K562 (cell line): ENCODE measurements at regions not wholly inside any gene's neighbourhood (a gene's known extent, or its start where the extent isn't known, plus 50 kb on each side); places are given as distances from the start of the nearest gene placed in this dataset.

Experiments used
- ATAC-seq: fragments of 200-7000 bp; cut with Tn5 transposase; 3 replicates; pipeline ENCODE4 v1.9.1; 2020; ENCODE audit warnings: moderate library complexity
- BruUV-seq: library from RNA; stranded (reverse); fragments of 400-500 nt; replicated peaks from 2 replicates; lab custom pipeline; 2021; lab: Mats Ljungman, UMichigan
- CTCF ChIA-PET: fragments of 300-600 bp; formaldehyde crosslinking; extraction: SDS; loops from one replicate; lab custom pipeline; 2021; ENCODE audit warnings: low intra/inter-chr PET ratio; lab: Yijun Ruan, JAX
- POLR2A ChIA-PET: fragments of 300-600, 350-650 bp; sonication (Branson Sonifier 250); formaldehyde crosslinking; extraction: SDS; loops from one replicate; lab custom pipeline; 2021; ENCODE audit warnings: antibody characterized with exemption, inconsistent platforms; lab: Yijun Ruan, JAX
- DNase-seq, 4 experiments: peaks; one replicate each; pipeline versions ENCODE4 v3.0.0 to v3.0.0-alpha.2; 2011 to 2018; ENCODE audit warnings: low spot score in 3 of 4, mixed read lengths in 3 of 4; ENCODE audit errors: extremely low read depth in 1 of 4
- FAIRE-seq: peaks from 2 replicates; lab custom pipeline; 2011; peaks lifted over from hg19 to GRCh38; lab: Jason Lieb, UNC
- H2AFZ ChIP-seq: 2 replicates; pipeline ENCODE4 v1.6.0; 2011; ENCODE audit warnings: low read depth, low read length, control low read depth, inconsistent platforms
- H3K27ac ChIP-seq: fragments of 200-600 bp; 3 replicates; pipeline ENCODE4 v1.8.0; 2011; ENCODE audit warnings: low read depth, mild to moderate bottlenecking, control low read depth, inconsistent platforms, low read length, moderate library complexity, mixed read lengths; ENCODE audit errors: extremely low read depth
- H3K27me3 ChIP-seq, 2 experiments: fragments of 300-600 bp in 1 of 2; 2 replicates in 1 of 2; 3 replicates in 1 of 2; pipeline versions ENCODE4 v1.6.0 to v1.8.0; 2011; ENCODE audit warnings: inconsistent platforms in 2 of 2, low read length in 2 of 2, mild to moderate bottlenecking in 1 of 2, mixed read lengths in 1 of 2, moderate library complexity in 1 of 2; ENCODE audit not compliant: control insufficient read depth in 2 of 2, insufficient read depth in 2 of 2
- H3K36me3 ChIP-seq: fragments of 300-600 bp; 3 replicates; pipeline ENCODE4 v1.8.0; 2011; ENCODE audit warnings: mild to moderate bottlenecking, low read length, inconsistent platforms; ENCODE audit not compliant: control insufficient read depth, insufficient read depth
- H3K4me1 ChIP-seq, 2 experiments: fragments of 200-600 bp in 1 of 2; replicated peaks in 1 of 2; 2 replicates in 1 of 2; 3 replicates in 1 of 2; pipeline versions ENCODE4 v1.5.1 to v1.8.0; 2011; ENCODE audit warnings: inconsistent platforms in 2 of 2, low read length in 2 of 2, mild to moderate bottlenecking in 1 of 2, mixed read lengths in 1 of 2, moderate library complexity in 1 of 2; ENCODE audit not compliant: control insufficient read depth in 2 of 2, insufficient read depth in 2 of 2
- H3K4me2 ChIP-seq: 2 replicates; pipeline ENCODE4 v1.6.1; 2011; ENCODE audit warnings: low read length, control low read depth, inconsistent platforms, mixed read lengths; ENCODE audit not compliant: insufficient read depth
- H3K4me3 ChIP-seq: fragments of 200-600 bp; sonication (generic), shearing (Covaris generic); 2 replicates; pipeline ENCODE4 v1.5.1; 2016; ENCODE audit warnings: control low read depth, inconsistent platforms
- H3K79me2 ChIP-seq: fragments of 200-600 bp; 3 replicates; pipeline ENCODE4 v1.8.0; 2011; ENCODE audit warnings: low read length, inconsistent platforms; ENCODE audit not compliant: control insufficient read depth, insufficient read depth
- H3K9ac ChIP-seq, 2 experiments: 2 replicates each; pipeline versions ENCODE4 v1.6.0 to v1.6.1; 2011; ENCODE audit warnings: low read depth in 2 of 2, low read length in 2 of 2, control low read depth in 1 of 2, inconsistent platforms in 1 of 2, mild to moderate bottlenecking in 1 of 2, mixed read lengths in 1 of 2; ENCODE audit not compliant: insufficient read depth in 1 of 2
- H3K9me1 ChIP-seq: one replicate; pipeline ENCODE4 v1.6.0; 2011; ENCODE audit warnings: inconsistent platforms, mild to moderate bottlenecking, low read length, moderate library complexity; ENCODE audit not compliant: control insufficient read depth, insufficient read depth
- H3K9me3 ChIP-seq: replicated peaks from 2 replicates; pipeline ENCODE4 v1.5.1; 2011; ENCODE audit warnings: low read depth, low read length, inconsistent platforms; ENCODE audit not compliant: control insufficient read depth, insufficient read depth
- H4K20me1 ChIP-seq: replicated peaks from 2 replicates; pipeline ENCODE4 v1.6.1; 2011; ENCODE audit warnings: low read length, inconsistent platforms, mixed read lengths; ENCODE audit not compliant: control insufficient read depth, insufficient read depth
- EP400 ChIP-seq: fragments of 450-650 bp; IDR thresholded peaks from 2 replicates; pipeline ENCODE4 v1.6.1; 2017; ENCODE audit warnings: antibody characterized with exemption, mild to moderate bottlenecking, moderate library complexity
- EZH2 ChIP-seq: IDR thresholded peaks from 2 replicates; pipeline ENCODE4 v1.6.1; 2012; ENCODE audit warnings: low read depth, mild to moderate bottlenecking, inconsistent platforms, low read length, borderline replicate concordance
- HLTF ChIP-seq: fragments of 450-650 bp; IDR thresholded peaks from 2 replicates; pipeline ENCODE4 v1.6.1; 2016
- HSF4 ChIP-seq: fragments of 250-450 bp; sonication (Bioruptor Pico); IDR thresholded peaks from 2 replicates; pipeline ENCODE4 v2.1.2; 2022; ENCODE audit warnings: mild to moderate bottlenecking, moderate library complexity, borderline replicate concordance
- MIER1 ChIP-seq: fragments of 450-650 bp; IDR thresholded peaks from 2 replicates; pipeline ENCODE4 v1.6.1; 2016; ENCODE audit warnings: antibody characterized with exemption, mild to moderate bottlenecking, low read depth
- NELFE ChIP-seq: IDR thresholded peaks from 2 replicates; pipeline ENCODE4 v1.6.1; 2011; ENCODE audit warnings: mild to moderate bottlenecking; ENCODE audit not compliant: insufficient read depth, insufficient read length
- SIN3B ChIP-seq: fragments of 450-650 bp; IDR thresholded peaks from 2 replicates; pipeline ENCODE4 v1.6.1; 2017; ENCODE audit warnings: low read depth, mild to moderate bottlenecking, moderate library complexity
- SRF ChIP-seq, 2 experiments: fragments of 250-450, 450-650 bp in 1 of 2; sonication (Bioruptor Pico) in 1 of 2; sonication (generic) in 1 of 2; formaldehyde crosslinking; IDR thresholded peaks; 2 replicates each; pipeline versions ENCODE4 v1.5.0 to v1.5.1; 2020 to 2022; ENCODE audit warnings: mild to moderate bottlenecking in 1 of 2, missing genetic modification reagents in 1 of 2
- TAL1 ChIP-seq: fragments of 450-650 bp; IDR thresholded peaks from 2 replicates; pipeline ENCODE4 v1.6.1; 2016; ENCODE audit warnings: mild to moderate bottlenecking
- ZFP30 ChIP-seq: fragments of 250-450 bp; sonication (Bioruptor Pico); IDR thresholded peaks from 2 replicates; pipeline ENCODE4 v1.8.0; 2022; ENCODE audit warnings: moderate library complexity, mild to moderate bottlenecking, inconsistent platforms, borderline replicate concordance
- ZKSCAN1 ChIP-seq: fragments of 150-350 bp; IDR thresholded peaks from 2 replicates; pipeline ENCODE4 v1.6.1; 2016; ENCODE audit warnings: low read depth, low read length
- ZNF347 ChIP-seq: fragments of 450-650 bp; formaldehyde crosslinking; IDR thresholded peaks from 2 replicates; pipeline ENCODE4 v1.4.0; 2020; ENCODE audit warnings: low read depth, mild to moderate bottlenecking, moderate library complexity
- ZNF696 ChIP-seq: fragments of 250-450 bp; sonication (Bioruptor Pico); conservative IDR thresholded peaks from 2 replicates; pipeline ENCODE4 v1.4.0; 2020; ENCODE audit warnings: mild to moderate bottlenecking, moderate library complexity
- whole genome bisulfite sequencing: fragments of 100-300 bp; shearing (Covaris generic); methylation state at CpG from one replicate; pipeline ENCODE4 v1.1.6; 2016; ENCODE audit warnings: low coverage, mixed read lengths; ENCODE audit not compliant: insufficient coverage; ENCODE audit errors: missing lambda C conversion rate; 5-methylcytosine and 5-hydroxymethylcytosine counted together
- in situ Hi-C: fragments of 300-500 bp; cut with MboI; formaldehyde crosslinking; loops from 4 replicates; pipeline ENCODE4 v1.15.0; 2018; ENCODE audit warnings: inconsistent platforms, mixed read lengths
- intact Hi-C: fragments of 100-400 bp; cut with micrococcal nuclease; formaldehyde crosslinking; loops from 2 replicates; pipeline ENCODE4 v1.14.2; 2022
- TF ChIP-seq, protein P1 (sequence below): fragments of 250-450 bp; sonication (Bioruptor Pico); IDR thresholded peaks from 2 replicates; pipeline ENCODE4 v1.4.0; 2020; ENCODE audit warnings: mild to moderate bottlenecking
- TF ChIP-seq, protein P2 (sequence below): fragments of 200-800 bp; sonication (Bioruptor generic); IDR thresholded peaks from 2 replicates; pipeline ENCODE4 v1.6.1; 2016; ENCODE audit warnings: missing genetic modification characterization, missing compliant biosample characterization
- TF ChIP-seq, protein P3 (sequence below): fragments of 250-450 bp; sonication (Bioruptor Pico); IDR thresholded peaks from 2 replicates; pipeline ENCODE4 v1.9.0; 2021; ENCODE audit warnings: mild to moderate bottlenecking, inconsistent platforms

DNA sequence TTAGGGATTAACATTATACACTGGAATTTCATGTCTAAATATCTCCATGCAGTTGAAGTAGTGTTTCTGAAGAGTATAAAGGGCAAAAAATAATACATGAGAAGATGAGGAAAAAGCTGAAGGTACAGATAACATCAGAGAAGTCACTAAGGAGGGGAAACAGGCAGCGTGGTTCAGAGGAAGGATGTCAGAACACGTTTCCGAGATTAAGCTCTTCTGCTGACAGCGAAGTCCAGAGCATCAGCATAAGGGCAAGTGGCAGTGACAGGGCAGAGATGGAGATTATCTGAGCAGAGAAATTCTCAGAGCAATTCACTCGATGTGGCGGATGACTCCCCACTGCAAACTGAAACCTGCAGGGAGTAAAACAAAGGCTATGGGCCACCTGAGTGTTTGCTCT, 443.2 kb upstream of the FRG1 start:
- peaks cover 3% of the 10 kb centered on the region; the same call in 1 of the 2 replicates for H3K9me3 ChIP-seq
- intact Hi-C loops (no loop called here), in situ Hi-C loops (no loop called here)
- no peak overlapping the region for H2AFZ ChIP-seq
- DNase-seq (no peak), FAIRE-seq (no peak), ATAC-seq (no peak)
- POLR2A ChIA-PET = no interaction called here
- no peak overlapping the region for H3K9ac ChIP-seq
- no peaks in the 10 kb centered on the region for H3K27me3 ChIP-seq
- no peak overlapping the region for H3K4me2 ChIP-seq
- BruUV-seq = no TSS peak
- H3K36me3 ChIP-seq = no peaks in the 10 kb centered on the region
- no peaks in the 10 kb centered on the region for H3K79me2 ChIP-seq
- no peak overlapping the region for H3K27ac ChIP-seq
- no peaks in the 10 kb centered on the region for H3K4me1 ChIP-seq
- 2% methylated on average over 4 of the region's 6 CpGs for WGBS
- no peak overlapping the region for H3K4me3 ChIP-seq
- H4K20me1 ChIP-seq = no peaks in the 10 kb centered on the region
- CTCF ChIA-PET = no interaction called here
- no peaks in the 10 kb centered on the region for H3K9me1 ChIP-seq
- TF ChIP-seq SRF (CRISPR knock-in tag; IDR thresholded peaks at IDR 0.05) = no peak
- TF ChIP-seq EP400 = no peak
- TF ChIP-seq, protein P1, sequence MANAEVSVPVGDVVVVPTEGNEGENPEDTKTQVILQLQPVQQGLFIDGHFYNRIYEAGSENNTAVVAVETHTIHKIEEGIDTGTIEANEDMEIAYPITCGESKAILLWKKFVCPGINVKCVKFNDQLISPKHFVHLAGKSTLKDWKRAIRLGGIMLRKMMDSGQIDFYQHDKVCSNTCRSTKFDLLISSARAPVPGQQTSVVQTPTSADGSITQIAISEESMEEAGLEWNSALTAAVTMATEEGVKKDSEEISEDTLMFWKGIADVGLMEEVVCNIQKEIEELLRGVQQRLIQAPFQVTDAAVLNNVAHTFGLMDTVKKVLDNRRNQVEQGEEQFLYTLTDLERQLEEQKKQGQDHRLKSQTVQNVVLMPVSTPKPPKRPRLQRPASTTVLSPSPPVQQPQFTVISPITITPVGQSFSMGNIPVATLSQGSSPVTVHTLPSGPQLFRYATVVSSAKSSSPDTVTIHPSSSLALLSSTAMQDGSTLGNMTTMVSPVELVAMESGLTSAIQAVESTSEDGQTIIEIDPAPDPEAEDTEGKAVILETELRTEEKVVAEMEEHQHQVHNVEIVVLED (CRISPR knock-in tag) = no peak
- TF ChIP-seq NELFE = no peak
- no peak for TF ChIP-seq EZH2
- no peak for TF ChIP-seq HLTF
- no peak for TF ChIP-seq SIN3B
- TF ChIP-seq, protein P2, sequence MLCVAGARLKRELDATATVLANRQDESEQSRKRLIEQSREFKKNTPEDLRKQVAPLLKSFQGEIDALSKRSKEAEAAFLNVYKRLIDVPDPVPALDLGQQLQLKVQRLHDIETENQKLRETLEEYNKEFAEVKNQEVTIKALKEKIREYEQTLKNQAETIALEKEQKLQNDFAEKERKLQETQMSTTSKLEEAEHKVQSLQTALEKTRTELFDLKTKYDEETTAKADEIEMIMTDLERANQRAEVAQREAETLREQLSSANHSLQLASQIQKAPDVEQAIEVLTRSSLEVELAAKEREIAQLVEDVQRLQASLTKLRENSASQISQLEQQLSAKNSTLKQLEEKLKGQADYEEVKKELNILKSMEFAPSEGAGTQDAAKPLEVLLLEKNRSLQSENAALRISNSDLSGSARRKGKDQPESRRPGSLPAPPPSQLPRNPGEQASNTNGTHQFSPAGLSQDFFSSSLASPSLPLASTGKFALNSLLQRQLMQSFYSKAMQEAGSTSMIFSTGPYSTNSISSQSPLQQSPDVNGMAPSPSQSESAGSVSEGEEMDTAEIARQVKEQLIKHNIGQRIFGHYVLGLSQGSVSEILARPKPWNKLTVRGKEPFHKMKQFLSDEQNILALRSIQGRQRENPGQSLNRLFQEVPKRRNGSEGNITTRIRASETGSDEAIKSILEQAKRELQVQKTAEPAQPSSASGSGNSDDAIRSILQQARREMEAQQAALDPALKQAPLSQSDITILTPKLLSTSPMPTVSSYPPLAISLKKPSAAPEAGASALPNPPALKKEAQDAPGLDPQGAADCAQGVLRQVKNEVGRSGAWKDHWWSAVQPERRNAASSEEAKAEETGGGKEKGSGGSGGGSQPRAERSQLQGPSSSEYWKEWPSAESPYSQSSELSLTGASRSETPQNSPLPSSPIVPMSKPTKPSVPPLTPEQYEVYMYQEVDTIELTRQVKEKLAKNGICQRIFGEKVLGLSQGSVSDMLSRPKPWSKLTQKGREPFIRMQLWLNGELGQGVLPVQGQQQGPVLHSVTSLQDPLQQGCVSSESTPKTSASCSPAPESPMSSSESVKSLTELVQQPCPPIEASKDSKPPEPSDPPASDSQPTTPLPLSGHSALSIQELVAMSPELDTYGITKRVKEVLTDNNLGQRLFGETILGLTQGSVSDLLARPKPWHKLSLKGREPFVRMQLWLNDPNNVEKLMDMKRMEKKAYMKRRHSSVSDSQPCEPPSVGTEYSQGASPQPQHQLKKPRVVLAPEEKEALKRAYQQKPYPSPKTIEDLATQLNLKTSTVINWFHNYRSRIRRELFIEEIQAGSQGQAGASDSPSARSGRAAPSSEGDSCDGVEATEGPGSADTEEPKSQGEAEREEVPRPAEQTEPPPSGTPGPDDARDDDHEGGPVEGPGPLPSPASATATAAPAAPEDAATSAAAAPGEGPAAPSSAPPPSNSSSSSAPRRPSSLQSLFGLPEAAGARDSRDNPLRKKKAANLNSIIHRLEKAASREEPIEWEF = no peak
- no peak for TF ChIP-seq ZNF696 (CRISPR knock-in tag)
- TF ChIP-seq HSF4 = no peak
- TF ChIP-seq TAL1 = no peak
- TF ChIP-seq MIER1 = no peak
- TF ChIP-seq ZKSCAN1 = no peak
- no peak for TF ChIP-seq ZFP30 (CRISPR knock-in tag)
- TF ChIP-seq, protein P3, sequence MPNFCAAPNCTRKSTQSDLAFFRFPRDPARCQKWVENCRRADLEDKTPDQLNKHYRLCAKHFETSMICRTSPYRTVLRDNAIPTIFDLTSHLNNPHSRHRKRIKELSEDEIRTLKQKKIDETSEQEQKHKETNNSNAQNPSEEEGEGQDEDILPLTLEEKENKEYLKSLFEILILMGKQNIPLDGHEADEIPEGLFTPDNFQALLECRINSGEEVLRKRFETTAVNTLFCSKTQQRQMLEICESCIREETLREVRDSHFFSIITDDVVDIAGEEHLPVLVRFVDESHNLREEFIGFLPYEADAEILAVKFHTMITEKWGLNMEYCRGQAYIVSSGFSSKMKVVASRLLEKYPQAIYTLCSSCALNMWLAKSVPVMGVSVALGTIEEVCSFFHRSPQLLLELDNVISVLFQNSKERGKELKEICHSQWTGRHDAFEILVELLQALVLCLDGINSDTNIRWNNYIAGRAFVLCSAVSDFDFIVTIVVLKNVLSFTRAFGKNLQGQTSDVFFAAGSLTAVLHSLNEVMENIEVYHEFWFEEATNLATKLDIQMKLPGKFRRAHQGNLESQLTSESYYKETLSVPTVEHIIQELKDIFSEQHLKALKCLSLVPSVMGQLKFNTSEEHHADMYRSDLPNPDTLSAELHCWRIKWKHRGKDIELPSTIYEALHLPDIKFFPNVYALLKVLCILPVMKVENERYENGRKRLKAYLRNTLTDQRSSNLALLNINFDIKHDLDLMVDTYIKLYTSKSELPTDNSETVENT = no peak
- TF ChIP-seq ZNF347 = no peak
